Head of caudate nucleus (tissue), 42 donors: ENCODE measurements at regions not wholly inside any gene's neighbourhood (a gene's known extent, or its start where the extent isn't known, plus 50 kb on each side); places are given as distances from the start of the nearest gene placed in this dataset.
A peak's percentile ranks its signal among the peaks of the same experiment; 100 is the strongest.
"Not testable (repeated sequence)": the region's sequence is repeated elsewhere in the genome, so short reads cannot be mapped to it uniquely, and the experiment has no call there.

Source experiments
- DNase-seq, 42 donors: peaks; one replicate each; pipeline versions ENCODE4 v3.0.0 to v3.0.0-alpha.2; 2020 to 2021; ENCODE audit warnings: mixed read lengths in 7 of 42
- intact Hi-C: fragments of 100-400 bp; cut with DNase I; formaldehyde crosslinking; loops from one replicate; pipeline ENCODE4 v1.15.0; 2022

DNA sequence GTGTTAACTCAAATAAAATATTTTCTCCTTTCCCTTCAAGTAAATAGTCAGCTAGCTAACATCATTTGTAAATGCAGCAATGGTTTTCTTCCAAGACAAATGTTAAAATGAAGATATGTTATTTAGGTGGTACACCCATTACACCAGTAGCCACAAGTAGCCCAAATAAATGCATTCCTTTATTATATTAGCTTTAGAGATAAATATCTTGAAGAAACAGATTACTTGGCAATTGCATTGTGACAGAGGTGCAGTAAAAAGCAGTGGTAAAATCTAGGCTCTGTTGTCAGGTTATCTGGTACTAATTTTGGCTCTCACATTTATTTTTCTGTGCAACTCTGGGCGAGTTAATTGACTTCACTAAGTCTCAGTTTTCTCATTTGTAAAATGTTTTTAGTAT lies 193.0 kb downstream of the NAA11 start:
- no peak for DNase-seq
- intact Hi-C loops: no loop called here

DNA sequence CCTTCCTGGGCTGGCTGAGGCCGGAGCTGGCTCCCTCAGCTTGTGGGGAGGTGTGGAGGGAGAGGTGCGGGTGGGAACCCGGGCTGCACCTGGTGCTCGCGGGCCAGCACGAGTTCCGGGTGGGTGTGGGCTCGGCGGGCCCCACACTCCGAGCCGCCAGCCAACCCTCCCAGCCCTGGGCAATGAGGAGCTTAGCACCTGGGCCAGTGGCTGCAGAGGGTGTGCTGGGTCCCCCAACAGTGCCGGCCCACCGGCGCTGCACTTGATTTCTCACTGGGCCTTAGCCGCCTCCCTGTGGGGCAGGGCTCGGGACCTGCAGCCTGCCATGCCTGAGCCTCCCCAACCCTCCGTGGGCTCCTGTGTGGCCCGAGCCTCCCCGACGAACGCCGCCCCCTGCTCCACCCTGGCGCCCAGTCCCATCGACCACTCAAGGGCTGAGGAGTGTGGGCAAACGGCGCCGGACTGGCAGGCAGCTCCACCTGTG lies 182.7 kb upstream of the PAQR3 start:
- intact Hi-C loops: no loop called here
- no peak for DNase-seq

GRCh38 chr4:79121223-79121622 lies 182.0 kb upstream of the PAQR3 start:
- DNase-seq: no peak

DNA sequence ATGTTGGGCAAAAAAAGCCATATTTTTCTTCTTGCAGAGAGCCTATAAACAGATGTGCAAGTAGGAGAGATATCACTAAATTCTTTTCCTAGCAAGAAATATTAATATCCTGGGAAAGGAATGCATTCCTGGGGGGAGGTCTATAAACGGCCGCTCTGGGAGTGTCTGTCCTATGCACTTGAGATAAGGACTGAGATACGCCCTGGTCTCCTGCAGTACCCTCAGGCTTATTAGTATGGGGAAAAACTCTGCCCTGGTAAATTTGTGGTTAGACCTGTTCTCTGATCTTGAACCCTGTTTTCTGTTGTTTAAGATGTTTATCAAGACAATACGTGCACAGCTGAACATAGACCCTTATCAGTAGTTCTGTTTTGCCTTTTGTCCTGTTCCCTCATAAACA lies 177.8 kb upstream of the PAQR3 start:
- DNase-seq, intact Hi-C loops: not testable (repeated sequence)

More at GRCh38 chr4:79121223-79121622, 182.0 kb upstream of the PAQR3 start:
- intact Hi-C loops: no loop called here

- intact Hi-C loops: no loop called here
- no peak for DNase-seq
Measured at GRCh38 chr4:79107014-79107413, 167.8 kb upstream of the PAQR3 start.

GRCh38 chr4:79088946-79089691 lies 149.9 kb upstream of the PAQR3 start:
- intact Hi-C loops: no loop called here
- DNase-seq: no peak

- intact Hi-C loops: no loop called here
- no peak for DNase-seq
Measured at GRCh38 chr4:79087071-79087470, 147.8 kb upstream of the PAQR3 start.

GRCh38 chr4:79083406-79084010 lies 144.3 kb upstream of the PAQR3 start:
- intact Hi-C loops: no loop called here
- DNase-seq: peak in 1 of 42 donors; percentile 6

DNA sequence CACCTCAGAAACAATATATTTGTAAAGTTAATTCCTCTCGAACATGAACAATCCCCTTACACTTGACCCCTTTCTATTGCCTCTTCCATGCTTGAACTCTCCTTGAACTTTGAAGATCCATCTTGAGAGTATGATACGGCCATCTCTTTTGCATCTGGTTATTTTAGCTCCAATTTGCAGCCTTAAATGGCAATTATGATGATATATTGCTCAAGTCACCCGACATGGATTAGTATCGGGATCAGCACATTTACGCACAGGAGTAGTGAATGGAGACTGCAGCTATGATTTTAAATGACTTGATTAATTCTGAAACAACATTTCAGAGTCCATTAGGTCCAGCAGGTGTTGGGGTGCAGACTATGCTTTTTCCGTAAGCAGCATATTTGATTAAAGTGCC lies 143.8 kb upstream of the PAQR3 start:
- intact Hi-C loops: no loop called here

GRCh38 chr4:79081973-79082372 lies 142.7 kb upstream of the PAQR3 start:
- intact Hi-C loops: no loop called here
- DNase-seq: no peak

More for the DNA sequence above, 143.8 kb upstream of the PAQR3 start:
- no peak for DNase-seq

- no peak for DNase-seq
Measured at GRCh38 chr4:79078339-79078738, 139.1 kb upstream of the PAQR3 start.

GRCh38 chr4:79074040-79074439 lies 134.8 kb upstream of the PAQR3 start:
- intact Hi-C loops: no loop called here
- DNase-seq: no peak

More at GRCh38 chr4:79078339-79078738, 139.1 kb upstream of the PAQR3 start:
- intact Hi-C loops: no loop called here

GRCh38 chr4:79073471-79073870 lies 134.2 kb upstream of the PAQR3 start:
- no peak for DNase-seq
- intact Hi-C loops: no loop called here

GRCh38 chr4:79065262-79065661 lies 126.0 kb upstream of the PAQR3 start:
- no peak for DNase-seq
- intact Hi-C loops: no loop called here

GRCh38 chr4:79064806-79065205 lies 125.6 kb upstream of the PAQR3 start:
- DNase-seq: no peak
- intact Hi-C loops: no loop called here

GRCh38 chr4:79059631-79060399 lies 120.6 kb upstream of the PAQR3 start:
- DNase-seq: no peak
- intact Hi-C loops: no loop called here

DNA sequence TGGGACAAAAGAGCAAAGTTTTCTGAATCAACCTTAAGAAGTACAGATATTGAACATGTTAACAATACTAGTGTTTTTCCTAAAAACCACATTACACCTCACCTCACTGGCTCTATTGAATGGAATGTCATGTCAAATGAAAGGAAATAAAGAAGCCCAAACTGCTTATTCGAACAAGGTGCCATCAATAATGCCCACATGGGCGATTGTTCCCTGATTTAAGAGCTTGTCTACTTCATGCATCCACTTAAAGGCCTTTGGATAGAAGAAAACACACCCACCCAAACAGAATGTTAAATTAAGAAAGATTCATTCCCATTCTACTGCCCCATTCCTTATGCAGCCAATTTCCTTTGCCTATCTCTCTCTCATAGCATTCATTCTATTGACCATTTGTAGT lies 118.5 kb upstream of the PAQR3 start:
- intact Hi-C loops: no loop called here
- no peak for DNase-seq

GRCh38 chr4:79053754-79054153 lies 114.5 kb upstream of the PAQR3 start:
- no peak for DNase-seq
- intact Hi-C loops: no loop called here

DNA sequence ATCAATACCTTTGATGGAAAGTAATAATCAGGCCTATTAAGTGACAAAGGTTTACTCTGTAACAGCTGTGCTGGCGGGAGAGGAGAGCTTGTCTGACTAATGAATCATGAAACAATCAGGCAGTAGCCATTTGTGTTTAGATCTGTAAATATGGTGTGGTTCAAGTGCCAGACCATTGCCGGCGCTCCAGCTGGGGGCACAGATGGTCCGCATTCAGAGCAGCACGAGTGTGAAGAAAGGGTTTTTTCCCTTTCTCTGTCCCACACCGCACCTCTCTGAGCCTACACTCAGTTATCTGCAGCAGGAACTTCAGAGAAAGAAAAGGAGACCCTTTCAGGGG lies 111.3 kb upstream of the PAQR3 start:
- DNase-seq: no peak
- intact Hi-C loops: no loop called here

GRCh38 chr4:79049840-79050540 lies 110.8 kb upstream of the PAQR3 start:
- no peak for DNase-seq
- intact Hi-C loops: no loop called here
